Astrocyte (in vitro differentiated cells and primary cell): ENCODE measurements at regions not wholly inside any gene's neighbourhood (a gene's known extent, or its start where the extent isn't known, plus 50 kb on each side); places are given as distances from the start of the nearest gene placed in this dataset.

Experiments
- DNase-seq: peaks from one replicate; pipeline ENCODE4 v3.0.0-alpha.2; 2010; ENCODE audit warnings: low read depth
- FAIRE-seq: peaks from 2 replicates; lab custom pipeline; 2011; peaks lifted over from hg19 to GRCh38; lab: Jason Lieb, UNC
- H2AFZ ChIP-seq: 2 replicates; pipeline ENCODE4 v1.6.0; 2012; ENCODE audit warnings: low read depth, low read length, inconsistent platforms
- H3K27ac ChIP-seq: 2 replicates; pipeline ENCODE4 v1.5.1; 2011; ENCODE audit warnings: low read depth, low read length, inconsistent platforms
- H3K27me3 ChIP-seq: 2 replicates; pipeline ENCODE4 v1.6.0; 2011; ENCODE audit warnings: low read length, inconsistent platforms; ENCODE audit not compliant: insufficient read depth
- H3K36me3 ChIP-seq: 2 replicates; pipeline ENCODE4 v1.5.1; 2011; ENCODE audit warnings: low read length, inconsistent platforms; ENCODE audit not compliant: insufficient read depth
- H3K4me1 ChIP-seq: 2 replicates; pipeline ENCODE4 v1.5.1; 2011; ENCODE audit warnings: low read length, inconsistent platforms; ENCODE audit not compliant: insufficient read depth
- H3K4me2 ChIP-seq: 2 replicates; pipeline ENCODE4 v1.6.0; 2012; ENCODE audit warnings: low read length, inconsistent platforms
- H3K4me3 ChIP-seq: 2 replicates; pipeline ENCODE4 v1.5.1; 2011; ENCODE audit warnings: low read depth, mild to moderate bottlenecking, low read length, inconsistent platforms; ENCODE audit not compliant: insufficient read depth
- H3K79me2 ChIP-seq: 2 replicates; pipeline ENCODE4 v1.6.0; 2012; ENCODE audit warnings: mild to moderate bottlenecking, low read length, inconsistent platforms; ENCODE audit not compliant: insufficient read depth
- H3K9ac ChIP-seq: 2 replicates; pipeline ENCODE4 v1.6.0; 2012; ENCODE audit warnings: mild to moderate bottlenecking, low read length, inconsistent platforms
- H3K9me3 ChIP-seq: 2 replicates; pipeline ENCODE4 v1.5.1; 2012; ENCODE audit warnings: low read depth, mild to moderate bottlenecking, low read length, inconsistent platforms; ENCODE audit not compliant: insufficient read depth
- H4K20me1 ChIP-seq: 2 replicates; pipeline ENCODE4 v1.6.0; 2012; ENCODE audit warnings: low read length, inconsistent platforms; ENCODE audit not compliant: insufficient read depth
- H3K27ac Mint-ChIP-seq: one replicate; pipeline ENCODE4 v1.8.0; 2021; ENCODE audit warnings: mild to moderate bottlenecking, mixed read lengths; ENCODE audit not compliant: unreplicated experiment
- H3K27me3 Mint-ChIP-seq: one replicate; pipeline ENCODE4 v1.8.0; 2021; ENCODE audit warnings: low read depth, mixed read lengths; ENCODE audit not compliant: unreplicated experiment
- H3K36me3 Mint-ChIP-seq: one replicate; pipeline ENCODE4 v1.8.0; 2021; ENCODE audit warnings: low read depth, mixed read lengths; ENCODE audit not compliant: unreplicated experiment
- H3K4me1 Mint-ChIP-seq: one replicate; pipeline ENCODE4 v1.8.0; 2021; ENCODE audit warnings: low read depth, mixed read lengths; ENCODE audit not compliant: unreplicated experiment
- H3K4me3 Mint-ChIP-seq: one replicate; pipeline ENCODE4 v1.8.0; 2021; ENCODE audit warnings: mild to moderate bottlenecking, moderate library complexity, mixed read lengths; ENCODE audit not compliant: unreplicated experiment
- H3K9me3 Mint-ChIP-seq: one replicate; pipeline ENCODE4 v1.8.0; 2021; ENCODE audit warnings: mild to moderate bottlenecking, mixed read lengths; ENCODE audit not compliant: unreplicated experiment
- EZH2 ChIP-seq: IDR thresholded peaks from 2 replicates; pipeline ENCODE4 v1.6.1; 2012; ENCODE audit warnings: mild to moderate bottlenecking, low read length, inconsistent platforms; ENCODE audit not compliant: insufficient read depth
- TF ChIP-seq, protein P1 (sequence below): IDR thresholded peaks from 2 replicates; pipeline ENCODE4 v1.5.1; 2011; ENCODE audit warnings: low read depth, mild to moderate bottlenecking, inconsistent platforms, low read length, moderate library complexity; ENCODE audit not compliant: insufficient read depth

DNA sequence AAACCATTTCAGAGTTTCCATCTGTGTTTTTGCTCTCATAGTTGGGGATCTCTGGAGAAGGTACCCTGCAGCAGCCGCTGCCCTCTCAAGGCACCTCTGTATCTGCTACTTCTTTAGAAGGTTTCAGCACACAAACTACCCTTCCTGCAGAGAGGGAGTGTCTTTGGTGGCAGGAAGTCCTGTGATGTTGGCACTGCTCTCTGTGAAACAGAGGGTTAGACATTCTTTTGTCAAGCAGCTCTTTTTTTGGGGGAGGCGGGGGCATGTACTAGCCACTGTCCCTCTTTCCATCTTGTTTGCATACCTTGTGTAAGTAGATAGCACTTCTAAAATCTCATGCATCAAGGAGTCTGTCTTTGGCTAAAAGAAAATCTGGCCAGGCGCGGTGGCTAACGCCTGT, 352.6 kb downstream of the BMP4 start:
- H3K27me3 Mint-ChIP-seq = peaks cover 6% of the 10 kb centered on the region
- H3K36me3 ChIP-seq = no peaks in the 10 kb centered on the region
- H3K9me3 Mint-ChIP-seq = peaks cover 2% of the 10 kb centered on the region
- TF ChIP-seq, protein P1, sequence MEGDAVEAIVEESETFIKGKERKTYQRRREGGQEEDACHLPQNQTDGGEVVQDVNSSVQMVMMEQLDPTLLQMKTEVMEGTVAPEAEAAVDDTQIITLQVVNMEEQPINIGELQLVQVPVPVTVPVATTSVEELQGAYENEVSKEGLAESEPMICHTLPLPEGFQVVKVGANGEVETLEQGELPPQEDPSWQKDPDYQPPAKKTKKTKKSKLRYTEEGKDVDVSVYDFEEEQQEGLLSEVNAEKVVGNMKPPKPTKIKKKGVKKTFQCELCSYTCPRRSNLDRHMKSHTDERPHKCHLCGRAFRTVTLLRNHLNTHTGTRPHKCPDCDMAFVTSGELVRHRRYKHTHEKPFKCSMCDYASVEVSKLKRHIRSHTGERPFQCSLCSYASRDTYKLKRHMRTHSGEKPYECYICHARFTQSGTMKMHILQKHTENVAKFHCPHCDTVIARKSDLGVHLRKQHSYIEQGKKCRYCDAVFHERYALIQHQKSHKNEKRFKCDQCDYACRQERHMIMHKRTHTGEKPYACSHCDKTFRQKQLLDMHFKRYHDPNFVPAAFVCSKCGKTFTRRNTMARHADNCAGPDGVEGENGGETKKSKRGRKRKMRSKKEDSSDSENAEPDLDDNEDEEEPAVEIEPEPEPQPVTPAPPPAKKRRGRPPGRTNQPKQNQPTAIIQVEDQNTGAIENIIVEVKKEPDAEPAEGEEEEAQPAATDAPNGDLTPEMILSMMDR = no peak
- TF ChIP-seq EZH2 = no peak
- no peak overlapping the region for H3K27ac Mint-ChIP-seq
- H3K9ac ChIP-seq = no peak overlapping the region
- no peak overlapping the region for H3K27ac ChIP-seq
- no peak for FAIRE-seq
- no peaks in the 10 kb centered on the region for H3K79me2 ChIP-seq
- H3K4me3 ChIP-seq = no peak overlapping the region
- no peak overlapping the region for H3K4me2 ChIP-seq
- no peaks in the 10 kb centered on the region for H3K9me3 ChIP-seq
- H3K27me3 ChIP-seq = peaks cover 6% of the 10 kb centered on the region
- peaks cover 10% of the 10 kb centered on the region for H3K4me1 Mint-ChIP-seq
- DNase-seq = no peak
- H3K4me3 Mint-ChIP-seq = no peak overlapping the region
- peaks cover 3% of the 10 kb centered on the region for H3K36me3 Mint-ChIP-seq
- no peak overlapping the region for H2AFZ ChIP-seq
- H4K20me1 ChIP-seq = no peaks in the 10 kb centered on the region
- H3K4me1 ChIP-seq = no peaks in the 10 kb centered on the region

DNA sequence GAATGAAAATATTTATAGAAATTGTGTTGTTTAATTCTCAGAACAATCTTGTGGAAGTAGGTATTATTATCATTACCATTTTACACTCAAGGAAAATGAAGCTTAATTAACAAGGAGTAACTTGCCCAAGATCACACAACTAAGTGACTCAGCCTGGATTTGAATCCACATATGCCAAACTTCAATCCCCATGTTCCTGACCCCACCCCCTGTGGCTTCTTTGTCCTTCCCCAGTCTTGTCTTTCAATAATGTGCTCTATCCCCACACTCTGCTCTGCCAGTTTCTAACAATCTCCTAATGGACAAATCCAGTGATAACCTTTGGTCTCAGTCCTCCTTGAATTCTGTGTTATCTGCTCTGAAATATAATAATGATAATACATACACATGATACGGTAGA, 355.2 kb downstream of the BMP4 start:
- H3K4me3 Mint-ChIP-seq = no peak overlapping the region
- no peaks in the 10 kb centered on the region for H3K9me3 ChIP-seq
- no peaks in the 10 kb centered on the region for H3K36me3 ChIP-seq
- no peak overlapping the region for H3K27ac ChIP-seq
- no peak for DNase-seq
- H3K36me3 Mint-ChIP-seq = no peaks in the 10 kb centered on the region
- H3K4me3 ChIP-seq = no peak overlapping the region
- no peaks in the 10 kb centered on the region for H3K9me3 Mint-ChIP-seq
- FAIRE-seq = no peak
- H3K79me2 ChIP-seq = no peaks in the 10 kb centered on the region
- TF ChIP-seq, protein P1 = no peak
- no peak for TF ChIP-seq EZH2
- no peaks in the 10 kb centered on the region for H3K27me3 Mint-ChIP-seq
- H4K20me1 ChIP-seq = no peaks in the 10 kb centered on the region
- H3K4me1 Mint-ChIP-seq = peaks cover 10% of the 10 kb centered on the region
- no peak overlapping the region for H2AFZ ChIP-seq
- no peaks in the 10 kb centered on the region for H3K4me1 ChIP-seq
- H3K4me2 ChIP-seq = no peak overlapping the region
- H3K27ac Mint-ChIP-seq = no peak overlapping the region
- H3K27me3 ChIP-seq = peaks cover 6% of the 10 kb centered on the region
- no peak overlapping the region for H3K9ac ChIP-seq

- H3K4me1 ChIP-seq = no peaks in the 10 kb centered on the region
- peak overlapping the region; percentile 8 for H3K27ac Mint-ChIP-seq
- DNase-seq (peak; percentile 16), FAIRE-seq (no peak)
- H3K4me3 ChIP-seq = no peak overlapping the region
- H3K9ac ChIP-seq = no peak overlapping the region
- no peaks in the 10 kb centered on the region for H3K9me3 Mint-ChIP-seq
- no peaks in the 10 kb centered on the region for H3K27me3 Mint-ChIP-seq
- no peak overlapping the region for H2AFZ ChIP-seq
- H3K4me2 ChIP-seq = no peak overlapping the region
- H3K4me3 Mint-ChIP-seq = no peak overlapping the region
- H3K27me3 ChIP-seq = peaks cover 6% of the 10 kb centered on the region
- TF ChIP-seq, protein P1 = no peak
- TF ChIP-seq EZH2 = no peak
- no peak overlapping the region for H3K27ac ChIP-seq
- no peaks in the 10 kb centered on the region for H3K79me2 ChIP-seq
- no peaks in the 10 kb centered on the region for H3K36me3 ChIP-seq
- H3K9me3 ChIP-seq = no peaks in the 10 kb centered on the region
- H4K20me1 ChIP-seq = no peaks in the 10 kb centered on the region
- peaks cover 8% of the 10 kb centered on the region for H3K4me1 Mint-ChIP-seq
- H3K36me3 Mint-ChIP-seq = no peaks in the 10 kb centered on the region
Observed at GRCh38 chr14:53599221-53599945, 357.2 kb downstream of the BMP4 start.
